AG04449 (cell line): ENCODE measurements at regions not wholly inside any gene's neighbourhood (a gene's known extent, or its start where the extent isn't known, plus 50 kb on each side); places are given as distances from the start of the nearest gene placed in this dataset.
"Not testable (repeated sequence)": the region's sequence is repeated elsewhere in the genome, so short reads cannot be mapped to it uniquely, and the experiment has no call there.

ENCODE experiments used
- CTCF ChIA-PET: fragments of 350-600 bp; formaldehyde crosslinking; extraction: SDS; loops from one replicate; lab custom pipeline; 2021; ENCODE audit warnings: antibody characterized with exemption; lab: Yijun Ruan, JAX
- POLR2A ChIA-PET: fragments of 400-600, 350-600 bp; formaldehyde crosslinking; extraction: SDS; loops from one replicate; lab custom pipeline; 2020; ENCODE audit warnings: antibody characterized with exemption, inconsistent platforms; lab: Yijun Ruan, JAX
- DNase-seq: peaks from one replicate; pipeline ENCODE4 v3.0.0-alpha.2; 2010; ENCODE audit warnings: low read depth, low spot score
- H3K4me3 ChIP-seq: 2 replicates; pipeline ENCODE4 v1.5.1; 2011; ENCODE audit warnings: low read depth, mild to moderate bottlenecking, control low read depth, low read length
- TF ChIP-seq, protein P1 (sequence below): IDR thresholded peaks from one replicate; pipeline ENCODE4 v1.5.1; 2011; ENCODE audit warnings: mild to moderate bottlenecking, moderate library complexity, low read length, control low read depth, inconsistent platforms; ENCODE audit not compliant: insufficient read depth; ENCODE audit errors: missing control alignments

DNA sequence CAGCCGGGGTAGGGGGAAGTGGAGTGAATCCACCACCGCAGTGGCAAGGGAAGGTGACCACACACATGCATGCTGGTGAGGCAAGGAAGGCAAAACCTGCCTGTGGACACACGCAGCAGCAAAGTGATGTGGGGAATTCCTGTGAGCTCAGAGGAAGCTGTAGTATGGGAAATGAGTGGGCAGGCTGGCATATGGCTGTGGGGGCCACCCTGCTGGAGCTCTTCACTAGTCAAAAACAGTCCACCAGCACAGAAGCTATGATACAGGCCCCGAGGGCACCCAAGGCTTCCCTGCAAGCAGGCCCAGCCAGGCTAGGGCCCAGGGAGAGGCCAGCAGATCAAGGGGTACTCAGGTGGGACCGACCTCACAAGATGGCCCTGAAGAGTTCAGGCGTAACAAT lies 239.1 kb downstream of the CHM start:
- H3K4me3 ChIP-seq = no peak overlapping the region
- TF ChIP-seq, protein P1, sequence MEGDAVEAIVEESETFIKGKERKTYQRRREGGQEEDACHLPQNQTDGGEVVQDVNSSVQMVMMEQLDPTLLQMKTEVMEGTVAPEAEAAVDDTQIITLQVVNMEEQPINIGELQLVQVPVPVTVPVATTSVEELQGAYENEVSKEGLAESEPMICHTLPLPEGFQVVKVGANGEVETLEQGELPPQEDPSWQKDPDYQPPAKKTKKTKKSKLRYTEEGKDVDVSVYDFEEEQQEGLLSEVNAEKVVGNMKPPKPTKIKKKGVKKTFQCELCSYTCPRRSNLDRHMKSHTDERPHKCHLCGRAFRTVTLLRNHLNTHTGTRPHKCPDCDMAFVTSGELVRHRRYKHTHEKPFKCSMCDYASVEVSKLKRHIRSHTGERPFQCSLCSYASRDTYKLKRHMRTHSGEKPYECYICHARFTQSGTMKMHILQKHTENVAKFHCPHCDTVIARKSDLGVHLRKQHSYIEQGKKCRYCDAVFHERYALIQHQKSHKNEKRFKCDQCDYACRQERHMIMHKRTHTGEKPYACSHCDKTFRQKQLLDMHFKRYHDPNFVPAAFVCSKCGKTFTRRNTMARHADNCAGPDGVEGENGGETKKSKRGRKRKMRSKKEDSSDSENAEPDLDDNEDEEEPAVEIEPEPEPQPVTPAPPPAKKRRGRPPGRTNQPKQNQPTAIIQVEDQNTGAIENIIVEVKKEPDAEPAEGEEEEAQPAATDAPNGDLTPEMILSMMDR = no peak
- POLR2A ChIA-PET = no interaction called here
- CTCF ChIA-PET = no interaction called here
- DNase-seq = no peak

DNA sequence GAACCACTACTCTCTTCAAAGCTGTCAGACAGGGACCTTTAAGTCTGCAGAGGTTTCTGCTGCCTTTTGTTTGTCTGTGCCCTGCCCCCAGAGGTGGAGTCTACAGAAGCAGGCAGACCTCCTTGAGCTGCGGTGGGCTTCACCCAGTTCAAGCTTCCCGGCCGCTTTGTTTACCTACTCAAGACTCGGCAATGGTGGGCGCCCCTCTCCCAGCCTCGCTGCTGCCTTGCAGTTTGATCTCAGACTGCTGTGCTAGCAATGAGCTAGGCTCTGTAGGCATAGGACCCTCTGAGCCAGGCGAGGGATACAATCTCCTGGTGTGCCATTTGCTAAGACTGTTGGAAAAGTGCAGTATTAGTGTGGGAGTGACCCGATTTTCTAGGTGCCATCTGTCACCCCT lies 275.0 kb downstream of the CHM start:
- CTCF ChIA-PET, POLR2A ChIA-PET, DNase-seq, H3K4me3 ChIP-seq: not testable (repeated sequence)

GRCh38 chrX:85765651-85766050 lies 281.7 kb downstream of the CHM start:
- POLR2A ChIA-PET = no interaction called here
- no peak overlapping the region for H3K4me3 ChIP-seq
- TF ChIP-seq, protein P1 = no peak
- CTCF ChIA-PET = no interaction called here
- no peak for DNase-seq

DNA sequence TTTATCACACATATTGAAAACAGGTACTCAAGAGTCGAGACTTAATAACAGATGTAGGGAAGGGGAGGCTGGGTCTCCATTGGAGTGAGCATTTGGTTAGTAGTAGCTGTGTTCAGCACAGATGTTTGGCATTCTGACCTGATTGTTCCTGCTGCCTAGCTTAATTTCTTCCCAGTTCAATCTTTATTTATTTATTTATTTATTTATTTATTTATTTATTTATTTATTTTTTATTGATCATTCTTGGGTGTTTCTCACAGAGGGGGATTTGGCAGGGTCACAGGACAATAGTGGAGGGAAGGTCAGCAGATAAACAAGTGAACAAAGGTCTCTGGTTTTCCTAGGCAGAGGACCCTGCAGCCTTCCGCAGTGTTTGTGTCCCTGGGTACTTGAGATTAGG lies 324.3 kb downstream of the CHM start:
- POLR2A ChIA-PET, DNase-seq, CTCF ChIA-PET, H3K4me3 ChIP-seq: not testable (repeated sequence)

DNA sequence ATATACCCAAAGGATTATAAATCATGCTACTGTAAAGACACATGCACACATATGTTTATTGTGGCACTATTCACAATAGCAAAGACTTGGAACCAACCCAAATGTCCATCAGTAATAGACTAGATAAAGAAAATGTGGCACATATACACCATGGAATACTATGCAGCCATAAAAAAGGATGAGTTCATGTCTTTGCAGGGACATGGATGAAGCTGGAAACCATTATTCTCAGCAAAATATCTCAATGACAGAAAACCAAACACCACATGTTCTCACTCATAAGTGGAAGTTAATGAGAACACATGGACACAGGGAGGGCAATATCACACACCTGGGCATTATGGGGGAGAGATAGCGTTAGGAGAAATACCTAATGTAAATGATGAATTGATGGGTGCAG lies 323.8 kb upstream of the POF1B start:
- CTCF ChIA-PET, H3K4me3 ChIP-seq, POLR2A ChIA-PET, DNase-seq: not testable (repeated sequence)

- TF ChIP-seq, protein P1 = no peak
- H3K4me3 ChIP-seq = no peak overlapping the region
- POLR2A ChIA-PET = no interaction called here
- no peak for DNase-seq
- CTCF ChIA-PET = no interaction called here
These were observed 319.5 kb upstream of the POF1B start for GRCh38 chrX:85698921-85699320.

- POLR2A ChIA-PET = no interaction called here
- DNase-seq = no peak
- no peak overlapping the region for H3K4me3 ChIP-seq
- TF ChIP-seq, protein P1 = no peak
- CTCF ChIA-PET = no interaction called here
These were observed 306.4 kb upstream of the POF1B start for GRCh38 chrX:85685843-85686242.

DNA sequence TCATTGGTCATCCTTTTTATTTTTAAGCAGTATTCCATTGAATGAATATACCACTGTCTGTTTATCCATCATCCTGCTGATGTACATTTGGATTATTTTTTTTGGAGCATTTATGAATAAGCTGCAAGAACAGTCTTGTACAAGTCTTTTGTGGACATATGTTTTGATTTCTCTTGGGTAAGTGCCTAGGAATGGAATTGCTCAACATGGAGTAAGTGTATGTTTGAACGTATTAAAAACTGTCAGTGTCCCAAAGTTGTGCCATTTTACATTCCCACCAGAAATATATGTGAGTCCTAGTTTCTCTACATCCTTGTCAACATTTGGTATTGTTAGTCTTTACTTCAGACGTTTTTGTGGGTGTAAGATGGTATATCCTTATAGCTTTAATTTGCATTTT lies 287.0 kb upstream of the POF1B start:
- no peak for DNase-seq
- POLR2A ChIA-PET = no interaction called here
- TF ChIP-seq, protein P1 = no peak
- CTCF ChIA-PET = no interaction called here
- H3K4me3 ChIP-seq = no peak overlapping the region

DNA sequence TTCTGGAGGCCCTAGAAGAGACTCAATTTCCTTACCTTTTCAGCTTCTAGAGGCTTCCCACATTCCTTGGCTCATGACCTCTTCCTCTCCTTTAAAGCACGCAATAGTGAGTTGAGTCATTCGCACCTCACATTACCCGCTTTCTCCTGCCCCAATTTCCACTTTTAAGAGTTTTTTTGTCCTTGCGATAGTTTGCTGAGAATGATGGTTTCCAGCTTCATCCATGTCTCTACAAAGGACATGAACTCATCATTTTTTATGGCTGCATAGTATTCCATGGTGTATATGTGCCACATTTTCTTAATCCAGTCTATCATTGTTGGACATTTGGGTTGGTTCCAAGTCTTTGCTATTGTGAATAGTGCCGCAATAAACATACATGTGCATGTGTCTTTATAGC lies 284.5 kb upstream of the POF1B start:
- DNase-seq, POLR2A ChIA-PET, CTCF ChIA-PET, H3K4me3 ChIP-seq: not testable (repeated sequence)
